HG03095 (cell line): ENCODE measurements at regions not wholly inside any gene's neighbourhood (a gene's known extent, or its start where the extent isn't known, plus 50 kb on each side); places are given as distances from the start of the nearest gene placed in this dataset.
"Not testable (repeated sequence)": the region's sequence is repeated elsewhere in the genome, so short reads cannot be mapped to it uniquely, and the experiment has no call there.

Experiments
- ATAC-seq: cut with Tn5 transposase; IDR thresholded peaks from one replicate; pipeline ENCODE4 v1.9.1; 2021; ENCODE audit warnings: moderate library complexity; ENCODE audit not compliant: unreplicated experiment

DNA sequence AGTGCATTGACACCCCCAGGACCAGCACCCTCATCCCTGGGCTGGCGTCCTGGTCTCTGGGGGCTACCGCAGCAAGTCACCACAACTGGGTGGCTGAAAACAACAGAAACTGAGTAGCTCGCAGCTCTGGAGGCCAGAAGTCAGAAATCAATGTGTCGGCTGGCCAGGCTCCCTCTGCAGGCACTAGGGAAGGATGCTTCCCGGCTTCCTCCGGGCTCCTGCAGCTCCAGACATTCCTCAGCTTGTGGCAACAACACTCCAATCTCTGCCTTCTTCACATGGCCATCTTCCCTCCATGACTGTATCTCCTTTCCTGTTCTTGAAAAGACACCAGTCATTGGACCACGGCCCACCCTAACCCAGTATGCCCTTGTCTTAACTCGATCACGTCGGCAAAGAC is 224.2 kb downstream of the NPHP4 start:
- no peak for ATAC-seq

- not testable (repeated sequence) for ATAC-seq
Measured at GRCh38 chr1:5766996-5767395, 225.2 kb downstream of the NPHP4 start.

DNA sequence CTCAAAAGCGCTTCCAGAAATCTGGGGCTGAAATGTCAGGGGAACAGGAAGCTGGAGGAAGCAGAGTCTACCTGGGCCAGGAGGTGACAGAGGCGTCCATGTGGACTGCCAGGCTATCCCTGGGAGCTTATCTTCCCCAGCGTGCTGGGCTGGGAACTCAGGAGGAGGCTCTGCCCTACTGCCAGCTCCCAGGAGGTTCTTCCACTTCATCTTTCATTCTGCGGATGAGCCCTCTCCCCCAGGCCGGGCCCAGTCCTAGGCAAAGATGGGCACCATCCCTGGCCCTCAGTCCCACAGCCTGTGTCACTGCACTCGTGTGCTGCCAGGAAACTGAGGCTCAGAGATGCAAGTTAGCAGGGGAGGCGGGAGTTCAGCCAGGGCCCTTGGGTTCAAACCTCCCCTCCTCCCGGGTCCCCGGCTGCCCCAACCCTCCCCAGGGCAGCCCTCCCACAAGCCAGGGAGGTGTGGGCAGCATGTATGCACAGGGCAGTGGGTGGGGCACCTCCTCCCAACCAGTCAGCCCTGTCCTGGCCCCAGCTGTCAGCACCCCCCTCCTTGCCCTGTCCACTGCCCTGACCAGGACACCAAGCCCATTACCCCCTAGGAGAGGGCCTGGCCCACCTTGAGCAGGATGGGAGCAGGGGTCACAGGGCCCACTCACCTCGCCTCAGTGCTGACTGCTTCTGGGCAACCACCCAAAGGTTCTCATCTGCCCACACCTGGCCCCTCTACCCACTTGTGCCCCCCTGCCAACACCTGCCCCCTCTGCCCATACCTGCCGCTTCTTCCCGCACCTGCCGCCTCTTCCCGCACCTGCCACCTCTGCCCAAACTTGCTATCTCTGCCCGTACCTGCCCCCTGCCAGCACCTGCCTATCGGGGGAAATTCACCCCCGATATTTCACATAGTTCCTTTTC is 226.0 kb downstream of the NPHP4 start:
- ATAC-seq, result no peak

GRCh38 chr1:5765483-5765882 is 226.7 kb downstream of the NPHP4 start:
- no peak for ATAC-seq

DNA sequence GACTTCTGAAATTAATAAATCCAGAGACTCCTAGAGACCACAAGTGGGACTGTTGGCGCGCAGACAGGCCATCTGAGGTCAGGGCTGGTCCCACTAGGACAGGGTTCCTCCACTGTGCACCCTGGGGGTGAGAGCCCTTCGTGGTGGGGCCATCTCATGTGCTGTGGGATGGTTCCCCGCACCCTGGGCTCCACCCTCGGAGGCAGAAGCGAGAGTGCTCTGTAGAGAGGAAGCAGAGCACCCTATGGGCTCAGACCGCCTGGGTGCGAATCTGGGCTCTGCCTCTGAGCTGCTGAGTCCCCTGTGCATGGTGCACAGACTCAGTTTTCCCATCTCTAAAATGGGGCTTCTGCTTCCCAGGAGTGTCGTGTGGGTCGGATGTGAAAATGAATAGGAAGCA is 227.3 kb downstream of the NPHP4 start:
- no peak for ATAC-seq

DNA sequence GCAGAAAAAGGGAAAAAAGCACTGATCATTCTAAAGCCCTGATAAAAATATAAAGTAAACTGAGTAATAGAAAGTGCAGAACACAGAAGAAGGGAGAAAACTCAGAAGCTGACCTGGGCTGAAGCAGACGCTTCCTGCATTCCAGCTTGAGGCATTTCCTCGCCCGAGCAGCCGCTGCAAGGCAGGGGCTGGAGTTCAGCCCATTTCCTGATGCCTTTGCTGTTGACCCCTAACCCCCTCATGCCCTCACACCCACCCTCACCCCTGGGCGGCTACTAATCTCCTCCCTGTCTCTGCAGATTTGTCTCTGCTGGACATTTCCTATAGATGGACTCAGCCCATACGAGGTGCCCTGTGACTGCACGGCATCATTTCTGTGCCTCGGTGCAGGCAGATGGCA is 227.8 kb downstream of the NPHP4 start:
- ATAC-seq, result no peak

DNA sequence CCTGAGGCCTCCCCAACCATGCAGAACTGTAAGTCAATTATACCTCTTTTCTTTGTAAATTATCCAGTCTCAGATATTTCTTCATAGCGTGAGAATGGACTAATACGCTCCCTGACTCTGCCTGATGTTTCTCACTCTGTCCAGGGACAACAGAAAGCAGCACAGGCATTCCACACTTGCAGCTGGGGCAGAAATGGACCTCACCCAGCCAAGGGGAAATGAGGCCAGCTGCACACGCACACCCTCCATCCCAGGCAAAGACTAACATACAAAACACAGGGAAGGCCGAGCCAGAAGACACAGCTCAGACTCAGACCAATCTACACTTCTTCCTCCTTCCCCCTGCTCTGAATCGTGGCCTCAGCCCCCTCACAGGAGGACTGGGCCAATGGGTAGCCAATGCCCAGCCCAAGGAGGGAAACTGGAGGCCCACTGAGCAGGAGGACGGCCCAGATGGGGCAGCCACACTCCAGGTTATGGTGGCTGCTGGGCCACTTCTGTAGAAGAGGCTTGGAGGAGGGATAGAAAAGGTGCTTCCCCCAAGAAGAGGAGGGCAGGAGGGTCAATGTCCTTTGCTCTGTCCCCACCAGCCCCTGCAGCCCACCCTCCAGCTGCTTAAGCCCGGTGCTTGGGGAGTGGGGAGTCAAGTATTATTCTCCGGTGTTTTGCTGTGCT is 228.4 kb downstream of the NPHP4 start:
- ATAC-seq, result no peak

DNA sequence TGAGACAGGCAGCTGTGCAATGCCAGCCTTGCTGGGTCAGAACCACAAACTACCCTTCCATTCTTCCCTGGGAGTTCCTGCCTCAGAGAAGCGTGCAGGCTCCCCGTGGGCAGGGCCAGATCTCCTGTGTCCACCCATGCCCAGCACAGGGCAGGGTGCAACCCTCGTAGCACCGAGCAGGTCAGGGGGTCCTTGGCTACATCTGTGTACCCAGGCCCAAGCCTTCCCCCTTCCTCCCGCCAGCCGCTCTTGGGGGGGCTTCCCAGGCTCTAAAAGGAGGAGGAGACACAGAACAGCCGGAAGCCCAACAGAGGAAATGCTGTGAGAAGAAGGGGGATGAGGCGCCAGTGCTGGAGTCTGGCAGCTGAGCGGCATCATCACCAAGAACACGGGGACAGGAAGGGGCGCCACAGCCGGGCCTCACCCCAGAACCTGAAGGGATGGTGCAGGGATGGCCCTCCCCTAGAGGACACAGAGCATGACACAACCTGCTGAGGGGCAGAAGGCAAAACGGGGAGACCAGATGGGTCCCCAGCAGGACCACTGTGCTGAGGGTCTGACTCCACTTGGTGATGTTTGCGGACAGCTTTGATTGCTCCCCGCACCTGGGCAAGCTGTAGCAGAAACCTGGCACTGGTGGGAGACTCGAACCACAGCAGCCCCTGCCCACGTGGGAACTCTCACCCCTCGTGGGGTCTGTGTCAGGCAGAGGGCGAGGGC is 233.2 kb downstream of the NPHP4 start:
- ATAC-seq, result no peak

DNA sequence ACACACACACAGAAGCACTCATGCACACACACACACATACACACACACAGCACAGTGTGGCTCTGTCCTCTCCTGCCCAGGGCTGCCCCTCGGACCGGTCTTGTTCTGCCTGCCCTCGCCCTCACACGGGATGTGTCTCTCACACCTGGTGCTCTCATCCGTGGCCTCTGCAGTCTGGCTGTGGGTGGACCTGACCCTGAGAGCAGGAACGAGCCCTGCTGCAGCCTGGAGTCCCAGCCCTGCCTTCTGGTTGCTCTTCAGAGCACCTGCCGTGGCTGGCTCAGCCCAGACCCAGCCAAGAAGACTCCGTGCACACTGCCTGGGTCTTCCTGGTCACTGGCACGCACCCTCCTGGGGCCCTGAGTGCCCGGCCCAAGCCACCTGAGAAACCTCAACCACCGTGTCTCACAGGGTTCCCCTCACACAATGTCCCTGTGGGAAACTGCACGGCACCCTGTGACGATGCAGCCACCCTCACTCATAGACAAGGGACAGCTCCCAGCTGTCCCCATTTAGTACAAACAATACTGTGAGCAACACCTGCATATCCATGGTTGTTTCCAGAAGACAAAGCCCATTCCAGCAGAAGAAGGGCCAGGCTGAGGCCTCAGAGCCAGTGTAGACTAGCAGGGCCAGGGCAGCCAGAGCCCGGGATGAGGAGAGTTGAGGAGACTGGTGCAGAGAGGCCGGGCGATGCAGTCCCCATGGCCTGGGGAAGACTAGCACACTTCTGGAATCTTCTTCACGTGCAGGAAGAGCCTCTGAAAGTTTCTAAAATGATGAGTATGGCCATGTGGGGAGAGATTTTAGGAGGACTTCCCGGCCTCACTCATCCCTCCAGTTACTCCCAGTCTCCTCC is 234.0 kb downstream of the NPHP4 start:
- ATAC-seq, result no peak

DNA sequence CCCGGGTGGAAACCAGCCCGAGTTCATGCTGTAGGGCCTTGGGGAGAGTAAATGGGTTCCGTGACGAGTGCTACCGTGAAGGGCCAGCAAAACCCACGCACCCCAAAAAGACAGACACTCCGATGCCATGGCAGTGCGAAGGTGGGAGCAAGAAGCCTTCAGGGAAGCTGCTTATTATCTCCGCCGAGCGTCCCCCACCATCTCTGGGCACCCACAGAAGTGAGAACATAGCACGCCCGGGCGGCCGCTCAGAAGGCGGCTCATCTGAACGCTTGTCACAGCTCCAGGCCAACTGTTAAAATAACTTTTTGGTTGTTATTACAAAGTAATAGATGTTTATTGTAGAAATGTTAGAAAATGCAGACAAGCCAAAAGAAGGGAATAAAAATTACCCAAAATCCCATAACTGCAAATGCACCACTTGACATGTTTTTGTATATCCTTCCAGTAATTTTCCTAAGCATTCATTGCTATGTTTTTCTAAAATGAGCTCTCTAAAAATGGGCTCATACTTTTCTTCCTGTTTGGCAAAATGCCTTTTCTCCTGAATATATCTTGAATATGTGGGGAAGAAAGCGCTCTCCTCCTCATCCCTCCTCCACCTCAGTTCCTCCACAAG is 234.9 kb downstream of the NPHP4 start:
- no peak for ATAC-seq

DNA sequence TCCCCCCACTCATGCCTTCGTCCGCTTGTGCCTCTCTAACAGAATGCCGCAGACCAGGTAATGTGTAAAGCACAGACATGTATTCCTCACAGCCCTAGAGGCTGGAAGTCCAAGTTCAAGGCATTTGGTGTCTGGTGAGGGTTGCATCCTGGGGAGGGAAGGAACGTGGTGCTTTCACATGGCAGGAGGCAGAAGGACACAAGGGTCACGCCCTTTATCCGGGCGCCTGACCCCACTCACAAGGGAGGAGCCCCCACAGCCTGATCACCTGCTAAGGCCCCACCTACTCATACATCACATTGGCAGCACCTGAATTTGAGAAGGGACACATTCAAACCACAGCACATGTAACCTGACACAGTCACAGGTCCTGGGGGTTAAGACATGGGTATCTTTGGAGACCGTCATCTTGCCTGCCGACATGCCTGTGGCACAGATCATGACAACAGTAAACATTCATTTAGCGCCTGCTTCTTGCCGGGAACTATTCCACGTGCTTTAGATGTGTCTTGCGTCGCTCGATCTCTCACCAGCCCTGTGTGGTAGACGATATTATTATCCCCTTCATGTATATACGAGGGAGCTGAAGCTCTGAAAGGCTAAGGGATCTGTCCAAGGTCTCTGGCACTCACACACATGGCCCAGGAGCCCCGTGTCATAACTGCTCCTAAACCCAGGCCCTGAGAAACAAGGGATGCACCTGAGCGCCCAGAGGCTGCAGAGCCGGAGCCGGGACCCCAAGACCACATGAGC is 235.6 kb downstream of the NPHP4 start:
- no peak for ATAC-seq

DNA sequence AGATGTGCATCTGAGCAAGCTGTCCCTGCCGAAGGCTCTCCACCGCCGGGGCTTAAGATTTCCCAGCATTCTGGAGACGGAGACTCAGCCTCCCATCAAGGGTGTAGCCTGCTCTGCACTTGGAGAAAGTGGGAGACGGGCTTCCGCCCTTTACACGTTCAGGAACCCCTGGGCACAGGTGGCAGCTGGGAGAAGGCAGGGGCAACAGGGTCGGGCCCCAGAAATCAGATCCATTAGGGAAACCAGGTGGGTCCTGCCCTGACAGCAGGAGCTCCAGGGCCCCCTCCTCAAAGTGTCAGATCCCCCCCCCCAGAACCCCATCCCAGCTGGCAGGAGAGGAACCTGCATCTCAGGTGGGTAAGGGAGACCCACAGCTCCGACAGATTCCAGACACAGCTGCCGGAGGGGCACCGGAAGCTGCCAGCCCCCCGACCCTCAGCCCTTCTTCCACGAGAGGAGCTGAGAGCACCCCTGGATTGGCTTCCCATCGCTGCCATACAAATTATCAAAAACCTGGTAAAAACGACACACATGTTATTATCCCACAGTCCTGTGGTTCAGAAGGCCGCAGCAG is 236.6 kb downstream of the NPHP4 start:
- no peak for ATAC-seq

- ATAC-seq, result no peak
Measured at GRCh38 chr1:5754817-5755551, 237.2 kb downstream of the NPHP4 start.

- no peak for ATAC-seq
Measured at GRCh38 chr1:5753549-5754421, 238.4 kb downstream of the NPHP4 start.

- ATAC-seq, result no peak
Measured at GRCh38 chr1:5752746-5753548, 239.3 kb downstream of the NPHP4 start.

DNA sequence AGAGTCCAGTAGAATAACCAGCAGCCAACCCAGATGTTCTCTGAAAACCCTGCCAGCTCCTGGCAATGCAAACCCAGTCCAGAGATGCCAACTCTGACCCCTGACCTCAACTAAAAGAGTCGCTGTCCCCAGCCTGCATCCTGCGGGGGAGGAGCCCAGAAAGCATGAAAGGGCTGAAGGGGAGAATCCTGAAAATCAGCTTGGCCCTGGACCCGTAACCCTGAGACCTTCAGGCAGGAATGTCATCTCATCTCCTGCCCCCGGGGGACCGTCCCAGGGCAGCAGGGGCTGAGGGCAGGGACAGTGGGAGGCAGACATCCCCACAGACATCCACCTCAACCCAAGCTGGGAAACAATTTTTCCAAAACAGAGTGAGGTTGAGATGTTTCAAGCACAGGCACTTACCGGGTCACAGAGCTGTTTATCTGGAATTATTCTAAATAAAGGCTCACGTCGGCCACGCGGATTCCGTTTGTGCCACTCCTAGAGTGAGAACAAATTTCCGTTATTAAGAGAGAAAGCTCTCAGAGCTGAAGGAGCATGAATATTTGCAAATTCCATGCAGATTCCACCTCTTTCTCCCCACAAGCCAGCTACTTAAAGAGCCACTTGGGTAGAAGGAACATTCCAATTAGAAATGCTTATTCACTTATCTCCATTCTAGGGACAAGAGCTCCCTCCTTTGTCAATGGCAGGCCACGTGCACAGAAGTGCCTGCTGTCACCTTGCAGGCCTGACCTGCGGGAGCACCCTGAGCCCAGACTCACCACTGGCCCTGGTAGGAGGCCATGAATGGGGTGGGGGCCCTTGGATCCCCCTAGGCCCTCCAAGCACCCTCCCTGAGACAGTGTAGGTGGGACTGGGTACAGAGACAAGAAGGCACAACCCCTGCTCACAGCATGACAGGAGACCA is 240.1 kb downstream of the NPHP4 start:
- no peak for ATAC-seq
